T-helper 2 cell treated with Interferon-gamma antibody and Interleukin-4, amounts not matched to agents 100 ng/mL and 5 ng/mL, for 36 hours (primary cell): ENCODE measurements at regions not wholly inside any gene's neighbourhood (a gene's known extent, or its start where the extent isn't known, plus 50 kb on each side); places are given as distances from the start of the nearest gene placed in this dataset.

ENCODE experiments used
- intact Hi-C: fragments of 100-400 bp; cut with micrococcal nuclease; formaldehyde crosslinking; loops from one replicate; pipeline ENCODE4 v1.15.1; 2023

DNA sequence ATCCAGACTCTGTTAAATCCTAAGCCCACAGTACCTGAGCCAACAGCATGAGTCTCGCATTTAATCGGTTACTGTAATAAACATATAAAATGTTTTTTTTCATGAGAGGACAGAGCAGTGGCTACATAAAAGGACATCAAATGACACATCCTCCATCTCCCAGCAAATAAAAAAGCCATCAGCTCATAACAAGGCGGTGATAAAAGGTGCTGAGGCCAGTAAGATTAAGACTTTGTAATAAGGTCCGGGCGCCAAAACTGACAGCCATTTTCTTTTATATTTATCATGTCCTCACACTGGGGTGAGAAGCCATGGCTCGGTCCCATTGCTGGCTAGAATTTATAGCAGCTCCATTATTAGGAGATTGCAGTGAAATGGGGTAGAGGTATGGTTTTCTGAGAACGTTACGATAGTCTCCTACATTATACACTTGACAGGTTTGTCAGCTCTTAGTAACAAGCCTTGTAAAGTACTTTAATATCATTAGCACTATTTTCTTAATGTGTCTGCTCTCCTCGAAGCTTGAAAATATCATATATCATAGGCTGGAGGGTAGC, 977.8 kb upstream of the NR2F2 start:
- intact Hi-C loops, result no loop called here

- intact Hi-C loops, result no loop called here
These were observed 977.0 kb upstream of the NR2F2 start for GRCh38 chr15:95353512-95353911.

DNA sequence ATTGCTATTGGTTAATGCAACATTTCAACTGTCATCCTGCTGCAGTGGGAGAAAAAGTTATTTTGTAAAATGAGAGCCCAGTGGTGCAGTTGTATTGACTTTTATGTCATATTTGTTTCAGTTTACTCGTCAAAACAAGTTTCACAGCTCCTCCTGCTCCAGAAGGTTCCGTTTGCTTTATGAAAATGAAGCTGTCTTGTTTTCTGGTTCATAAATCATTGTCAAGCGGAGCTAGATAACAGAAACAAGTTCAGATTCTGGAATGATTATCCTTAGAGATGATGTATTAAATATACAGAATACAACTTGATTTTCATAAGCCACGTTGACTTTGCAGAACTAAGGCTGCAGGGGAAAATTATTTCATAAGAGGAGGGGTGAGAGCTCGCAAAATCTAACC, 970.5 kb upstream of the NR2F2 start:
- intact Hi-C loops, result no loop called here

GRCh38 chr15:95362306-95362705, 968.2 kb upstream of the NR2F2 start:
- intact Hi-C loops, result no loop called here

GRCh38 chr15:95363646-95364045, 966.9 kb upstream of the NR2F2 start:
- intact Hi-C loops, result no loop called here

- intact Hi-C loops, result no loop called here
These were observed 964.9 kb upstream of the NR2F2 start for GRCh38 chr15:95365511-95366107.

- intact Hi-C loops, result no loop called here
These were observed 962.3 kb upstream of the NR2F2 start for GRCh38 chr15:95368191-95368590.

DNA sequence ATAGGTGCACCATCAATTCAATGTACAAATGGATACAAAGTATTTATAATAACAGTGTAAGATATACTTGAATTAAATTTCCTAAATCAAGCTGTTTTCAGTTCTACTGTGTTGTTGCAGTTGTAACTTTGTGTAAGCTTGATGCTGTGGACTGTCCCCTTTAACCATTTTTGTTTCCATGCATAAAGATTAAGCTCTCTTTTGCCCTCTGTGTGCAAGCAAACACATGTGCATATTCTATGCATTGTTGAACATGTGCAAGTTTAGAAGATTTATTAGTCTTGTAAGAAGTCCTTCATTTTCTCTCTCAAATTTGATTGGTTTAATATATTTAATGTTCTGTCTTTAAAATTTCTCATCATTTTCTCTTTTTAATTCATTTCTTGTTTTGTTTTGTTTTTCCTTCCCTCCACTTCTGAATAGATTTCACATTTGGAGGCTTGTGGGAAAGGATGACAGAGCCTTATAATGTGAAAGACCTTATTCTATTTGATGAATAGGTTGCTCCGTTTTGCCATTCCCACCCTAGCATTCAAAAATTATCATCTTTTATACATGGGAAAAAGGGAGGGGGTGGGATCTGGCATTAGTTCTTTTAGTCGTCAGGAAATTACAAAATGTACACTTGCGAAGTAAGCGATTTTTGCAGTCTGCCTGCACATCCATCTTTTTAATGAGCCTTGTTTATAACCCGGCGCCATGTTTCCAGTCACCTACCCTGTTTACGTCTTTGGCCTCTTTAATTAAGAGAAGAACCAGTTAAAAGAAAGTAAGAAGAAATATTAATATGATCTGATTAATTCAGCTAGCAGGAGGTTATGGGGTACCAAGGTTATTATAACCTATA, 961.5 kb upstream of the NR2F2 start:
- intact Hi-C loops, result no loop called here

DNA sequence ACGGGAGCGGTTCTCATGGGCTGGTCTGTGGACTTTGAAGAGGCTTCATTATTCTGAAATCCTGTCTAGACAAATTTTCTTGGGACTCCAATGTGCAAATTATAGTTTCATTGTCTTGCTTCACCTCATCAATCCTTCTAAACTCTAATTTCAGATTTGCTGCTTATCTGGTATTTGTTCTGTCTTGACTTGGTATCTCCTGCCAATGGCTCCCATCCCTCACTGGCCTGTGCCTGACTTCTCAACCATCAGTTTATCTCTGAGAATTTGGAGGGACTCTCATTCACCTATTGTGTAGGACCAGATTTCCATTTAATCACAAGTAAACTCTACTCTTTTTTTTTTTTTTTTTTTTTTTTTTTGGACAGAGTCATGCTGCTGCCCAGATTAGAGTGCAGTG, 960.2 kb upstream of the NR2F2 start:
- intact Hi-C loops, result no loop called here

DNA sequence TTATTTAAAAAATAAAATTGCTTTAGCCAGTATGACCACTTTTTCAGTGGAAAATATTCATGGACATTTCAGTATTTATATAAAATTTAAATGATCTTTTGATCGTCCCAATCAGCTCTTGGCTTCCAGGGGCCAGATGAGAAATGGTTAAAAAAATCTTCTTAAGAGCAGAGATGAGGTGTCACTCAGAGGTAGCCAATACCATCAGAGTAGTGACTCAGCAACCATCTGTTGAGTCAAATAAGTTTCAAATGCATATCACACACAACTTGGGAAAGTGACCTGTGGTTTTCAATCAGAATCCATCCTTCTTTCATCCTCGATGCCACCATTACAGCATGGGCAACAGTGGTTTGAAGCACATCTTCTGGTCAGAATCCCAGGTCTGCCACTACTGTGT, 958.8 kb upstream of the NR2F2 start:
- intact Hi-C loops, result no loop called here

- intact Hi-C loops, result no loop called here
These were observed 955.2 kb upstream of the NR2F2 start for GRCh38 chr15:95375281-95375680.

DNA sequence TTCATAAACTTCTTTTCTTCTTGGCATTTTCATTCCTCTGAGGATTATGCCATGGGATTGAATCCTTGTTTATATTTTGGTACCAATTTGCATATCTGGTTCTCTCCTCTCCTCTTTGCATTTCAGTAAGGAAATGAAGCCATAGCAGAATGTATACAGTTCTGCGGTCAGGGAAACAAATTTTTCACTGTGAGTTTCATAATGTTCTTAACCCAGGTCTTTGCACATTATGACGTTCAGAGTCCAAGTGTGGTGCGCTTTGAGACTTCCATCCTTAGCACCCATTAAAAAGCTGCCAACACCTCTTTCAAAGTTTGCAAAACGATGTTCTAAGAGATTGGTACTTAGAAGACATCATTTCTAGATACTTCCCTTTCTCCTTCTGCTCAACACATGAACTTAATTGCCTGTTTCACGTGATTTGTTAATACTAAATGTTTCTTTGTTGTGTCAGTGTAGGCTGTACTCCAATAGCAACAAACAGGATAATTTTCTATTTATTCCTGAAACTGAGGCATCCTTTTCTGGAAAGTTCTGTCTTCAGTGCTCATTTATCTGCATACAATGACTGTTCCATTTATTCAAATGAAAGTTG, 953.1 kb upstream of the NR2F2 start:
- intact Hi-C loops, result no loop called here

GRCh38 chr15:95394186-95395067, 936.1 kb upstream of the NR2F2 start:
- intact Hi-C loops, result no loop called here

- intact Hi-C loops, result no loop called here
These were observed 930.1 kb upstream of the NR2F2 start for GRCh38 chr15:95400428-95400827.

DNA sequence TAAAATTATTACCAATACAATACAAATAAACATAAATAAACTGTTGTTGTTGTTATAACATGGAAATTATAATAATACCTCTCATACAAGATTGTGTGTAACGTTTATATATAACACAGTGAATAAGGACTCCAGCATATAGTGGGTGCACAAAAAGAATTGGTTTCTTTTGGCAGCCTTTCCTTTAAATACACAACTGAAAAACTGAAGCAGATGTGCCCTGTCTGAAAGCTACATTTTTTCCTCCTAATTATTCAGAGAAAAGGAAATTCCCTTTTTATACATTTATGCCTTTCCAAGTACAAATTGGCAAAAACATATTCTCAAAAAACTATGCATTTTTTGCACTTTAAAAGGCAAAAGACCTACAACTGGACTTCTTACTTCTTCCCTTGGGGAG, 928.9 kb upstream of the NR2F2 start:
- intact Hi-C loops, result no loop called here

DNA sequence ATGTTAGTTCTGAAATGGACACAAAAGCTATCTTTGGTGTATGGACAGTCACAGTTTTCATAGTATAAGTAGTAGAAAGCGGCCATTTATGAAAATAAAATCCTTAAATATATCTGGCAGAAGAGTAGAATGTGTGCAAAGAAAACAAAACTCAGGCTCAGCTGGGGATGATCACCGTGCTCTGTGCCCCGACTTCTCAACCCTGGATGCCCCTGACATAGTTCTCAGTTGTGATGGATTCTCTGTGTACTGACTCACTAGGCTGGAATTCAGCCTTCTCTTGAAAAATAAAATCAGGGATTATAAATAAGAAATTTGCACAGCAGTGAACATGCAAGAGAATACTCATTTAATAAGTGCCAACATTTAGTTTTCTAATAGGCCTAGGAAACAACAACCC, 925.1 kb upstream of the NR2F2 start:
- intact Hi-C loops, result no loop called here

DNA sequence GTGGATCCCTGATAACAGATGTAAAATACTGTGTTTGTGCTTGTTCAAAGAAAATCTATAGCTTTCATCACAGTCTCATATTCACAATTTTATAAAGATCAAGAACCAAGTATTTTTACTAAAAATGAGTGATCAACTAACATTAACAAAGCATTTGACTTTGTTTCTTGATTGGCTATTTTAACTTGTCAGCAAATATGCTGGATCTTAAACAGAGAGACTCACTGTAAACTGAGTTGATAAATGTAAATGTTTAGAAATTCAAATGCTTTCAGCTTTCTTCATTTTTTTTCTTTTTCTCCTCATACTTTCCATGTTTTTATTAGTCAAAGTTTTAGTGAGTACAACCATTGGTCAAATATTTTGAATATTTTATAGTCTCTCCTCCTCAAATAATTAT, 923.0 kb upstream of the NR2F2 start:
- intact Hi-C loops, result no loop called here

DNA sequence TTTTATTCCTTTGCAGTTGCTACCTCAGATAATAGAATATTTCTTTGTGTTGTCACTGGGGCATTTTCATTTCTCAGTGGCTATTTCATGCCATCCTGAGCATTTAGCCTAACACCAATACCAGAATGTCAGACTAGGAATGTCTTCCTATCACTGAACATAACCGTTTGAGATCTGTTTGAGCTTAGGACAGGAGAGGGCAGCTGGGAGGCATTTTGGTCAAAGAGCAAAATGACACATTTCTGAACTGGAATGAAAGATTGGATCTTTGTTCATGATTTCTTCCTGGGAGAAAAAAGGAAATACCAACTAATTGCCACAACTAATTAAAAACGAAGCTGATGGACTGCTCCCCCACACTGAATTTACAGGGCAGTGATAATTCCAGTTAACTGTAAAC, 921.3 kb upstream of the NR2F2 start:
- intact Hi-C loops, result no loop called here

DNA sequence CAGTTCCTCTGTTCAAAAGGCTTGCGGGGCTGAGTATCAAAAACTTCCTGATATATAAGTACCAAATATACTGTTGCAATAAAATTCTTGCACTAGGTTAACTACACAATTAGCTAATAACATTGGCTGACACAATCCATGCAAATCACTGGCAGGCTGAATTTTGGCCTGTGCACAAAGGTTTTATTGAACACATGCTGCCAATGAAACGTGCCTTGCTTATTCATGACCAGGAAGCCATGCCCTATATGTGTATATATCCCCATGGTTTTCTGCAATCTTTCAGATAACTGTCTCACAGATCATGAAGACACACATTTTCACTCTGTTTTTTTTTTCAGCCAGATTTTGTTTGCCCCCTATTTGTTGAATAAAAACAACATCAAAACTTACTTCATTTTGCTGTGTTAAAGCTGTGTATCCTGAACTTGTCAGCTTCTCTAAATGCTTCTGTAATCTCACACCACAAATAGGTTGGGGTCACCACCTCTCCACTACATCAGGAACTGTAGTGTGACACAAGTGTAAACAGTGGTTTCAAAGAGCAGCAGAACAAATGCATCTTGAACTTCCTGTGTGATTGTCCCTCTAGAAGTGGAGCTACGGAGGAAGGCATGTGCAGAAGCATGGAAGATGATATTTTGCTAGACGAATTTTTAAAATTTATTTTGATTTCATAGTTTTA, 920.7 kb upstream of the NR2F2 start:
- intact Hi-C loops, result no loop called here

GRCh38 chr15:95410757-95411156, 919.7 kb upstream of the NR2F2 start:
- intact Hi-C loops, result no loop called here

GRCh38 chr15:95416576-95416975, 913.9 kb upstream of the NR2F2 start:
- intact Hi-C loops, result no loop called here
